IMR-90 (cell line): ENCODE measurements at regions not wholly inside any gene's neighbourhood (a gene's known extent, or its start where the extent isn't known, plus 50 kb on each side); places are given as distances from the start of the nearest gene placed in this dataset.

Source experiments
- ATAC-seq: fragments of 200-7000 bp; cut with Tn5 transposase; 2 replicates; pipeline ENCODE4 v1.9.1; 2020; ENCODE audit warnings: low read depth, mild to moderate bottlenecking, moderate library complexity
- BruUV-seq: library from RNA; stranded (reverse); fragments of 400-500 nt; replicated peaks from 2 replicates; lab custom pipeline; 2021; lab: Mats Ljungman, UMichigan
- CTCF ChIA-PET: fragments of 300-600 bp; formaldehyde crosslinking; extraction: SDS; loops from one replicate; lab custom pipeline; 2021; ENCODE audit warnings: antibody characterized with exemption; lab: Yijun Ruan, JAX
- POLR2A ChIA-PET: fragments of 300-600 bp; sonication (Branson Sonifier 250); formaldehyde crosslinking; loops from one replicate; lab custom pipeline; 2022; ENCODE audit warnings: antibody characterized with exemption; ENCODE audit not compliant: unreplicated experiment; lab: Charles Lee
- DNase-seq: peaks from one replicate; pipeline ENCODE4 v3.0.0; 2013
- H2AFZ ChIP-seq: replicated peaks from 2 replicates; pipeline ENCODE3; 2013; ENCODE audit warnings: low read length, mild to moderate bottlenecking; ENCODE audit not compliant: poor library complexity
- H2AK5ac ChIP-seq: 2 replicates; pipeline ENCODE4 v1.6.1; 2013; ENCODE audit warnings: low read depth, low read length, inconsistent platforms
- H2AK9ac ChIP-seq: replicated peaks from 2 replicates; pipeline ENCODE3; 2013; ENCODE audit warnings: mild to moderate bottlenecking, low read depth, low read length, moderate library complexity; ENCODE audit not compliant: poor library complexity
- H2BK120ac ChIP-seq: 2 replicates; pipeline ENCODE4 v1.6.1; 2013; ENCODE audit warnings: low read depth, low read length, inconsistent platforms
- H2BK15ac ChIP-seq: 3 replicates; pipeline ENCODE4 v1.6.1; 2013; ENCODE audit warnings: low read depth, low read length, inconsistent platforms
- H2BK20ac ChIP-seq: 2 replicates; pipeline ENCODE4 v1.6.1; 2013; ENCODE audit warnings: low read depth, mild to moderate bottlenecking, inconsistent platforms, low read length, moderate library complexity
- H2BK5ac ChIP-seq: 2 replicates; pipeline ENCODE4 v1.6.1; 2013; ENCODE audit warnings: mild to moderate bottlenecking, low read depth, low read length, inconsistent platforms; ENCODE audit not compliant: poor library complexity, severe bottlenecking
- H3K14ac ChIP-seq: replicated peaks from 2 replicates; pipeline ENCODE4 v1.6.1; 2013; ENCODE audit warnings: low read depth, low read length, inconsistent platforms
- H3K18ac ChIP-seq: 2 replicates; pipeline ENCODE4 v1.6.1; 2013; ENCODE audit warnings: low read depth, low read length, control low read depth
- H3K23ac ChIP-seq: 2 replicates; pipeline ENCODE4 v1.6.1; 2013; ENCODE audit warnings: low read depth, low read length, inconsistent platforms
- H3K27ac ChIP-seq: 2 replicates; pipeline ENCODE4 v1.5.1; 2013; ENCODE audit warnings: mild to moderate bottlenecking, control low read depth, low read length; ENCODE audit not compliant: insufficient read depth
- H3K27me3 ChIP-seq: 2 replicates; pipeline ENCODE4 v1.6.1; 2013; ENCODE audit warnings: low read length; ENCODE audit not compliant: control insufficient read depth, insufficient read depth
- H3K36me3 ChIP-seq: 2 replicates; pipeline ENCODE4 v1.6.1; 2013; ENCODE audit warnings: low read length, mixed read lengths; ENCODE audit not compliant: control insufficient read depth, insufficient read depth
- H3K4ac ChIP-seq: 2 replicates; pipeline ENCODE4 v1.6.1; 2013; ENCODE audit warnings: low read depth, low read length, inconsistent platforms
- H3K4me1 ChIP-seq: 2 replicates; pipeline ENCODE4 v1.6.1; 2013; ENCODE audit warnings: low read length, mixed read lengths; ENCODE audit not compliant: control insufficient read depth, insufficient read depth
- H3K4me2 ChIP-seq: 2 replicates; pipeline ENCODE4 v1.6.1; 2013; ENCODE audit warnings: low read depth, mild to moderate bottlenecking, control low read depth, low read length, moderate library complexity
- H3K4me3 ChIP-seq: 2 replicates; pipeline ENCODE4 v1.5.1; 2013; ENCODE audit warnings: low read depth, mild to moderate bottlenecking, control low read depth, low read length, moderate library complexity; ENCODE audit not compliant: insufficient read depth
- H3K56ac ChIP-seq: 2 replicates; pipeline ENCODE4 v1.6.1; 2013; ENCODE audit warnings: low read length, inconsistent platforms; ENCODE audit not compliant: insufficient read depth; ENCODE audit errors: extremely low read depth
- H3K79me1 ChIP-seq, 2 experiments: 2 replicates each; pipeline ENCODE4 v1.6.1; 2013; ENCODE audit warnings: low read length in 2 of 2, inconsistent platforms in 1 of 2, low read depth in 1 of 2
- H3K9ac ChIP-seq: 2 replicates; pipeline ENCODE4 v1.6.1; 2013; ENCODE audit warnings: low read depth, low read length, control low read depth
- H3K9me1 ChIP-seq: 2 replicates; pipeline ENCODE4 v1.6.1; 2013; ENCODE audit warnings: low read length, inconsistent platforms; ENCODE audit not compliant: insufficient read depth
- H3K9me3 ChIP-seq: 2 replicates; pipeline ENCODE4 v1.6.1; 2013; ENCODE audit warnings: low read length; ENCODE audit not compliant: control insufficient read depth, insufficient read depth
- H4K20me1 ChIP-seq: 2 replicates; pipeline ENCODE4 v1.6.1; 2013; ENCODE audit warnings: low read length, inconsistent platforms; ENCODE audit not compliant: insufficient read depth
- H4K5ac ChIP-seq: 2 replicates; pipeline ENCODE4 v1.6.1; 2013; ENCODE audit warnings: mild to moderate bottlenecking, low read depth, low read length, control low read depth
- H4K8ac ChIP-seq, 2 experiments: 2 replicates each; pipeline ENCODE4 v1.6.1; 2013; ENCODE audit warnings: low read depth in 2 of 2, low read length in 2 of 2, control low read depth in 1 of 2, inconsistent platforms in 1 of 2
- H4K91ac ChIP-seq: 2 replicates; pipeline ENCODE4 v1.6.1; 2013; ENCODE audit warnings: low read depth, low read length, inconsistent platforms; ENCODE audit not compliant: insufficient read depth
- BHLHE40 ChIP-seq: fragments of 150-350 bp; IDR thresholded peaks from 2 replicates; pipeline ENCODE4 v1.6.1; 2016; ENCODE audit warnings: mild to moderate bottlenecking, low read depth, low read length
- CEBPB ChIP-seq: IDR thresholded peaks from 2 replicates; pipeline ENCODE4 v1.6.1; 2012; ENCODE audit warnings: low read depth, low read length, improper control_type of control experiment
- CHD1 ChIP-seq: IDR thresholded peaks from 2 replicates; pipeline ENCODE4 v1.6.1; 2012; ENCODE audit warnings: low read depth, low read length, improper control_type of control experiment
- CTCF ChIP-seq: conservative IDR thresholded peaks from 2 replicates; pipeline ENCODE4 v1.5.1; 2012; ENCODE audit warnings: mild to moderate bottlenecking, low read depth, low read length, improper control_type of control experiment
- ELK1 ChIP-seq: fragments of 150-350 bp; IDR thresholded peaks from 2 replicates; pipeline ENCODE4 v1.6.1; 2016; ENCODE audit warnings: low read depth, mild to moderate bottlenecking, low read length, moderate library complexity, borderline replicate concordance
- FOS ChIP-seq: fragments of 150-350 bp; IDR thresholded peaks from 2 replicates; pipeline ENCODE4 v1.6.1; 2016; ENCODE audit warnings: low read depth, low read length
- MAFK ChIP-seq: IDR thresholded peaks from 2 replicates; pipeline ENCODE4 v1.6.1; 2012; ENCODE audit warnings: low read depth, low read length, improper control_type of control experiment
- MAZ ChIP-seq: IDR thresholded peaks from 2 replicates; pipeline ENCODE4 v1.6.1; 2012; ENCODE audit warnings: low read depth, mild to moderate bottlenecking, low read length, improper control_type of control experiment, moderate library complexity, borderline replicate concordance
- MXI1 ChIP-seq: IDR thresholded peaks from 2 replicates; pipeline ENCODE4 v1.6.1; 2012; ENCODE audit warnings: low read depth, mild to moderate bottlenecking, low read length, moderate library complexity, borderline replicate concordance
- NFE2L2 ChIP-seq: fragments of 150-350 bp; IDR thresholded peaks from 2 replicates; pipeline ENCODE4 v1.6.1; 2016; ENCODE audit warnings: low read depth, mild to moderate bottlenecking, low read length
- POLR2A ChIP-seq: IDR thresholded peaks from 2 replicates; pipeline ENCODE4 v1.6.1; 2012; ENCODE audit warnings: mild to moderate bottlenecking, low read depth, low read length
- RAD21 ChIP-seq: IDR thresholded peaks from 2 replicates; pipeline ENCODE4 v1.6.1; 2012; ENCODE audit warnings: low read length, improper control_type of control experiment
- RCOR1 ChIP-seq: IDR thresholded peaks from 2 replicates; pipeline ENCODE4 v1.6.1; 2012; ENCODE audit warnings: mild to moderate bottlenecking, low read length, improper control_type of control experiment; ENCODE audit not compliant: insufficient replicate concordance
- RFX5 ChIP-seq: IDR thresholded peaks from 2 replicates; pipeline ENCODE4 v1.8.0; 2012; ENCODE audit warnings: low read depth, mild to moderate bottlenecking, low read length, moderate library complexity
- SMC3 ChIP-seq: fragments of 150-350 bp; IDR thresholded peaks from 2 replicates; pipeline ENCODE4 v1.6.1; 2016; ENCODE audit warnings: low read depth, mild to moderate bottlenecking, antibody characterized with exemption, low read length, moderate library complexity
- USF2 ChIP-seq: fragments of 150-350 bp; IDR thresholded peaks from 2 replicates; pipeline ENCODE4 v1.6.1; 2017; ENCODE audit warnings: mild to moderate bottlenecking, antibody characterized with exemption, low read length, low read depth
- WGBS, 2 experiments: methylation state at CpG; one replicate each; pipeline versions ENCODE4 v1.1.5 to v1.1.7; 2013; ENCODE audit warnings: missing lambda C conversion rate in 2 of 2; ENCODE audit not compliant: insufficient read length in 1 of 2; ENCODE audit errors: extremely low coverage in 2 of 2; 5-methylcytosine and 5-hydroxymethylcytosine counted together
- dilution Hi-C: fragments of 300-500 bp; cut with HindIII; formaldehyde crosslinking; loops from one replicate; pipeline ENCODE4 v1.14.3; 2018; ENCODE audit warnings: low sequenced_read_pairs; ENCODE audit not compliant: unreplicated experiment
- in situ Hi-C: fragments of 300-500 bp; cut with MboI; formaldehyde crosslinking; loops from 3 replicates; pipeline ENCODE4 v1.14.3; 2019; ENCODE audit warnings: low sequenced_read_pairs, inconsistent platforms, mixed read lengths
- intact Hi-C: fragments of 100-400 bp; cut with micrococcal nuclease; formaldehyde crosslinking; loops from 2 replicates; pipeline ENCODE4 v1.10.0; 2022

GRCh38 chr2:129444751-129445150 is 534.7 kb upstream of the RAB6C start:
- Histone ChIP-seq H3K4me1 (no peaks in the 10 kb centered on the region), H3K9ac (no peak overlapping the region), H4K91ac (no peak overlapping the region), H4K20me1 (no peaks in the 10 kb centered on the region), H3K56ac (no peak overlapping the region), H2AFZ (no peak overlapping the region), H2BK15ac (no peak overlapping the region), H3K79me1 (no peaks in the 10 kb centered on the region), H3K14ac (no peak overlapping the region), H3K18ac (no peak overlapping the region), H2BK120ac (no peak overlapping the region), H3K36me3 (no peaks in the 10 kb centered on the region), H3K27ac (no peak overlapping the region), H3K4me2 (no peak overlapping the region), H4K8ac (no peak overlapping the region), H3K23ac (no peak overlapping the region), H2AK5ac (no peak overlapping the region), H4K5ac (no peak overlapping the region), H2AK9ac (no peak overlapping the region), H2BK5ac (no peak overlapping the region), H3K9me1 (no peaks in the 10 kb centered on the region), H3K4ac (no peak overlapping the region), H2BK20ac (no peak overlapping the region), H3K4me3 (no peak overlapping the region), H3K27me3 (no peaks in the 10 kb centered on the region), H3K9me3 (peaks cover 15% of the 10 kb centered on the region)
- 40% methylated on average over 1 of the region's 6 CpGs; no CpG with 5 or more reads in 1 of the 2 experiments for WGBS, 2 experiments
- in situ Hi-C loops: no loop called here
- TF ChIP-seq MAZ (no peak), RFX5 (no peak), NFE2L2 (no peak), RCOR1 (no peak), RAD21 (no peak), BHLHE40 (no peak), CTCF (no peak), MXI1 (no peak), POLR2A (no peak), SMC3 (no peak), CHD1 (no peak), ELK1 (no peak), CEBPB (no peak), USF2 (no peak), FOS (no peak), MAFK (no peak)
- ChIA-PET POLR2A (no interaction called here), CTCF (no interaction called here)
- intact Hi-C loops: no loop called here
- no TSS peak for BruUV-seq
- DNase-seq: no peak
- no peak for ATAC-seq
- dilution Hi-C loops: no loop called here
